AG08395 (cell line): ENCODE measurements at regions not wholly inside any gene's neighbourhood (a gene's known extent, or its start where the extent isn't known, plus 50 kb on each side); places are given as distances from the start of the nearest gene placed in this dataset.

Source experiments
- DNase-seq: peaks from one replicate; pipeline ENCODE4 v3.0.0; 2012; ENCODE audit warnings: mixed read lengths, low spot score

DNA sequence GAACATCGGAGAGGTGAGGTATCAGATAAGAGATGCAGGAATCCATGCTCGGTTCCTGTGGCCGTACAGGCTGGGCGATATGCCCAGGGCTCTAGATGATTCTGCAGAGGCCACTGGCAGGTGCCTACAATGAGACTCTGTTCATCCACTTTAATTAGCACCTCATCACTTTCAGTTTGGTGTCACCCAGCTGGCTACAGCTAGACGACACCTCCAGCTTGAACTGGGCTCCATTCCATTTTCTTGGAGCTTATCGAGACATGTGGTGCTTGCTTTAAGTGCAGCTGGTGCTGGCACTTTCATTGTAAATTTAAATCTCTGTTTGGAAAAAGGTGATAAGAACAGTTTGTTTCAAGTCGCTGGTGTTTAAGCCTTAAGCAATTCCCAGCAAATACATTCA lies 322.5 kb upstream of the ADGRL2 start:
- no peak for DNase-seq

DNA sequence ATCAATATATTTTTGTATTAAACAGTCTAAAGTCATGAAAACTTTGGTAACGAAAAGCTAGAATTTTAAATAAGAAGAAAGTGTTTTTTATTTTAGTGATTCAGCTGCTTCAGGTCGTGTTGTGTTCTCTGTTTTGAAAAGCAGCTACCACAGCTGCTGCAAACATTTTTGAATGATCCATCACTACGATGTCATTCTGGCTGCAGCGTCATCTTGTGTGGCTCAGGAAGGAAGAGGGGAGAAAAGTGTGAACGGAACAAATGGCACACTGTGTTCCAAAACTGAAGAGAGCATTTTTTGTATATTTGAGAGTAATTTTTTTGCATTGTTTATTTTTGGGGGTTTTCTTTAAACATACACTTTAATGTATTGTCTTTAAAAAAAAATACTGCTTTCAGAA lies 323.0 kb upstream of the ADGRL2 start:
- peak; percentile 13 for DNase-seq

DNA sequence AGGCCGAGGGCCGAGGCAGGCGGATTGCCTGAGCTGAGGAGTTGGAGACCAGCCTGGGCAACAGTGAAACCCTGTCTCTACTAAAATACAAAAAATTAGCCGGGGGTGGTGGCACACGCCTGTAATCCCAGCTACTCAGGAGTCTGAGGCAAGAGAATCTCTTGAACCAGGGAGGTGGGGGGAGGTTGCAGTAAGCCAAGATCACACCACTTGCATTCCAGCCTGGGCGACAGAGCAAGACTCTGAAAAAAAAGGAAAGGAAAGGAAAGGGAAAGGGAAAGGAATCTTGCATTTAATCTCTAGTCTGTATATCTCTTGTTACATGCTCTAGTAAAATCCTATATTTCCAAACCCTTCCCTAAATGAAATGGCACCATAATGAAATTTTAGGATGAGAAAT lies 328.3 kb upstream of the ADGRL2 start:
- DNase-seq: no peak

DNA sequence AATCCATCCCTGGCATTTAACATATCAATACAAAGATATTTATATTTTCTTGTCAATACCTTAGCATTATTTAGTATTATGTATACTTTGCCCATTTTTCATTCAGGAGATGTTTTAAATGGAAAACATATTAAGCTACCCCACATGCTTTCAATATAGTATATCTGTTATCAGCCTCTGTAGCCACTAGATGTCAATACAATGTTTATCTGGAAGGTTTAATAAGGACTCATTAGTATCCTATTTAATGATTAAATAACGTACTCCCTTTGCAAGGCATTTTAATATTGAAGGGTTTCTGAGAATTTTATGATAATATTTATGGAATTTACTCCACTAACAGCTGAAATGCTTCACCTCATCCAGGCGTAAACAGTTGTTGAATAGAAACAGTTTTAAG lies 329.5 kb upstream of the ADGRL2 start:
- no peak for DNase-seq

DNA sequence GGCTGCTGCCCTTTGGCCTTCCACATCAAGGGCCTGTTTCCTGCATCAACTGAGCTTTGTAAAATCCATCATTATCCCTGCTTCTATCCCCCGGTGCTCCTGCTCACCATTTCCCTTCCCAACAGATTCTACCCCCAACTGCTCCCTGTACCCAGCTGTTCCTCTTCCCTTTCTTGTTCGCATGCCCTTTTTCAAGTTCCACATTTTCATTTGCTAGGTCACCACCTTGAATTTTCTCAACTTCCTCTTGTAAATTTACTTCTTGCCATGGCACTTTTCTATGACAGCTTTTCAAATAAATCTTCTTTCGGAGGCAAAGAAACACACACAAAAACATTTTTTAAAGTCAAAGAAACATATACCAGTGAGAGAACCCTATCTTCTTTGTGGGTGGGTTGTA lies 330.5 kb upstream of the ADGRL2 start:
- DNase-seq: no peak

DNA sequence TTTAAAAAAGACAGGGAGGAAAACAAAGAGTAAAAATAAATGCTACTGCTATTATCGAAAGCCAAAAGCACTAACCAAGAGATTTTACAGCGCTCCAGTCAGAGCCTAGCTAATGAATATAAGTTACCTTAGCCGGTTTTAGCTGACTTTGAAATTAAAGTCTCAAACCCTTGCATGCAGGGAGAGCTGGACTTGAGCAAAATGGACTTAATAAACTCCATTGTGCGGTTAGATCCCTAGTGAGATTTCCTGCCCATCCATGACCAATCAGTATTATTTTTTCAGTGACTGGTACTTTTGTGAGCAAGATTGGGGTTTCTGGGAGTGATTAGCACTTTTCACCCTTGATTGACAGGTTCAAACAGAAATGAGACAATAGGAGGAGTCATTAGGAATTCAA lies 333.4 kb upstream of the ADGRL2 start:
- no peak for DNase-seq

DNA sequence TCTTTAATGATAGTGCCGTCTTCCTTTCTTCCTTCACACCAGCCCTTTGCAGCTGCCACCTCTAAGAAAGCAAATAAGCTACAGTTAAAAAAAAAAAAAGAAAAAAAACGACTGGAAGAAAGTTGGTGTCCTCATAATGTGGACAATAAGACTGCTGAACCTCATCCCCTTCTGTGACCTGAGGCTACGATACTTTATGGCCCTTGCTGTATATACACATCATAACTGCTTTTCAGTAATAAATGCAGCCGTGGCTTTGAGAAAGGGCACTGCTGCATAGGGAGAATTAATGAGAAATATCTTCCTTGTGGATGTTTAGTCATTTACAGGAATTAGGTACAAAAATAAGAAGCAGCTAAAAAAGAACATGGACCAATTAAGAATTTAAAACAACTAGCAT lies 333.8 kb upstream of the ADGRL2 start:
- DNase-seq: no peak

DNA sequence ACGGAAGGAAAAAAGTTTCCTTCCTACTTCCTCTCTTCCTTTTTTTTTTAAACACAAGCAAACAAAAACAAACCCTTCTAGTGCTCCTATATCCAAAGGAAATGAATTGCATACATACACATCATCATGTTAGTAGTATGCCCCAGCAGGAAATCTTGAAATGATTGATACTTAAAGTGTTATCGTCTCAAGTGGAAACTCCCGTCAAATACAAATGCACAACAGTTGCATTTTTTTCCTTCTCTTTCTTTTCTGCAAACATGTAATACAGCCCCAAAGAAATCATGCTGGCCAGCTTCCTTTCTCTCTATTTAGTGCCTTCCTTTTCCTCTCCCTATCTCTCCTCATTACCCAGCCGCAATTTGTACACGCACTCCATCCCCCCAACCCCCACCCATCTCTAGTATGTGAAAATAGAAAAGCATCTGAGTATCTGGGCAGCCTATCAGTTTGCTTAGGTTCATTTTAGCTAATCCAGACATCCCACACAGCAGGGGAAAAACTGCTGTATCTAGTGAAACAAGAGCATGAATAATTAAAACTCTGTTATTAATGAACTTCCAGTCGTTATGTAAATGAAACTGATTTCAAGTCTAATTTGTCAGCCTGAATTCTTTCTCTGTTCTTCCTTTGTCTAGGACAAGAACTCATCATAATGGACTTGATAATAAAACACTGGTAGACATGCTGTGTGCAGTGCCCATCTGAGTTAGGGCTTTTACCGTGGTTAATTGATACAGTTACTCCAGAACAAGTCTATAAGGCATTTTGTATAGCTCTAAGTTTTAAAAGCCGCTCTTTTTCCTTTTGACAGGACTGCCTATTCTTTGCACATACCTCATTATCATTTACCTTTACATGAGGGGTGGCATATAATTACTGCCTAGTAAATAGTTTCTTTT lies 336.5 kb upstream of the ADGRL2 start:
- DNase-seq: no peak

DNA sequence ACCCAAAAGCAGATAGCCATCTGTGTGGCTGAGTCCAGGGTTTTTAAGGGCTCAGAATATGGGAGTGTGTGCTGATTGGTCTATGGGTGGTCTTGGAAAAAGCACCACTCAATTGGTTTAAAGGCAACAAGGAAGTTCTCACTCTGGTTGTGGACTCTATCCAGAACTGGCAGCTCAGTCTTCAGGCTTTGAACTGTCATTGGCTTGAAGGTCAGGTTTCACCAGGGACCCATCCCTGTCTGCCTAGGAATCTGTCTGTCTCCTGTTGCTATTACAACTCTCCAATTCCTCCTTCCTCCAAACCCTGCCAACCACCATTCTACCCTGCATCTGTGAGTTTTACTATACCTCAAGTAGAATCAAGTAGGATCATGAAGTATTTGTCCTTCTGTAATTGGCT lies 341.7 kb upstream of the ADGRL2 start:
- DNase-seq: no peak

DNA sequence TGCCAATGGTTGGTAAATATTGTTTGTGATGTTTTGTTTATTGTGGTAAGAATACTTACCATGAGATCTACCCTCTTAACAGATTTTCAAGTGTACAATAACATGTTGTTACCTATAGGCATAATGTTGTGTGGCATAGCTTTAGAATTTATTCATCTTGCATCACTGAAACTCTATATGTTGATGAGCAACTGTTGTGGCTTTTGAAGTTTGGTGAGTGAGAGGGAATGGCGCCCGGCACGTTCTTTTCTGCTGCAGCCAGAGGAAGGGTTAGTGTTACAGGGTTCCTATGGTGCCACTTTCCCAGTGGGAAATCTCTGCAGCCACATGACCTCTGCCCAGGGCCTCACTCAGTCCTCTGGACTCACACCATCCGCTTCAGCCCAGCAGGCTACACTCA lies 342.5 kb upstream of the ADGRL2 start:
- DNase-seq: no peak

DNA sequence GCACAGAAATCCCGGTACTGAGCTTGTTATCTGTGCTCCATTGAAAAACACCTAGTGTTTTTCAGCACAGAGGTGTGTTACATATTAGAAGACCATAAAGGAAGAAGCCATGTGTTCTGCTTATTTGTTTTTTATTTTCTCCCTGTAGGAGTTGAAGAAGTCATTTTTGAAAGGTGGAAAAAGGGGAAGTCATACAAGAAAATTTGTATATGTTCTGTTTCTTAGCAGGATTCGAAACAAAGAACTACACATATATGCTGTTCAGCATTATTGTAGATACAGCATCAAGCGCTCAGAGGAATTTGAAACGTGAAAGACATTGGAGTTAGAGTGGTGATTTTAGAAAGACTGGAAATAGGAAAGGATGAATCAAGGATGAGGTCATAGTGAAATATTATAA lies 345.3 kb upstream of the ADGRL2 start:
- DNase-seq: no peak

DNA sequence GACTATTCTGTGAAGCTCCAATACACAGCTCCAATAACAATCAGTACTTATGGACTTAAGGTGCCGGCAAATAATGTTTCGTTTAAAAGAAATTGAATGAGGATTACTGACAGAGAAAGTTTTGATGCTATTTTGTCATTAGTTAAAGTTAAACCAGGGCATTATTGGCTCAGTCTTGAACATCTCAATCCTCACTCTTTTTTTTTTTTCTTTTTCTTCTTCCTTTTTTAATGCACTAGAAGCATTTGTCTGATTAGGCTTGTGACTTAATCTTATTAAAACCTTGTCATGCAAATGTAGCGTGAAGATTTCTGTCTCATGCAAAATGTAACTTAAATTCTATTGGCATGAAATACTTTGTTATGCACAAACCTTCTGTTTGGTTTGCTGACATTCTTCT lies 346.8 kb upstream of the ADGRL2 start:
- no peak for DNase-seq

DNA sequence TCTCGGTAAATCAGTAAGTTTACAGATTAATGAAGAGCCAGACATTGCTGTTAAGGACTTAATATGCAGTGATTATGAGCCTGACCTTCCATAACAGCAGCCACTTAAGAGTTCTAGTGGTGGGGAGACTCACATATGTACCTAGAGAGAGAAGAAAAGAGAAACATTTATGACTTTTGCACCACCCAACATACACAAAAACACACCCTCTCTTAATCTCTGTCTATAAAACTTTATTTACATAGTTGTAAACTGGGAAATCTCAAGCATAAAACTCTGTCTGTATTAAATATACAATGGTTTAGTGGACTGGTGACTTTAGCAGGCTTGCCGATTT lies 347.4 kb upstream of the ADGRL2 start:
- DNase-seq: no peak

DNA sequence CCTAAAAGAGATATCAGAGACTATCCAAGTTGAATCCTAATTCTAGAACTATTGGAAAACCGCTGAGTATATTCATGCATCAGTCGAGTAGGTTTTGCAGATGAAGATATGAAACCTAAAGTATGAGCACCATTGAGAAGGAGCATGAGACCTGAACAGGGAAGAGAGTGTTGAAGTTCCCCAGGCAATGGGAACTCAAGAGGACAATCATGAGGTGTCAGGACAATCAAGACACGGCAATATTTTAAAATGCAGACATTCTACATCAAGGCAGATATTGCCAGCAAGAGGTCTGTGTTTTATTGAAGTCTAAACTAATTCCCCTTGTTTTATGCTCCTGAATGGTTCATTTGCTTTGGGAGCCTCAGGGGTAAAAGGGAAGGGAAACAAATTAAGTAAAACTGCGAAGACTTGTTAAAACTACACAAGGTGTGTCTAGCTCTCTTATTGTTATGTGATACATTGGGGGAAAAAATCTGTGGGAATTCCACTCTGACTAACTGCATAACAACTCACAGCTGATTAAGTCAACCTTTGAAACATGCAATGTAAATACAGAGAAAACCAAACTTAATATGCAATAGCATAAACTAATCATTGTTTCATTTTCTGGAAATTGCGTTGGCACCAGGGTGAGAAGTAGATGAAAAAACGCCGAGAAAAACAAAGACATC lies 347.9 kb upstream of the ADGRL2 start:
- DNase-seq: no peak

DNA sequence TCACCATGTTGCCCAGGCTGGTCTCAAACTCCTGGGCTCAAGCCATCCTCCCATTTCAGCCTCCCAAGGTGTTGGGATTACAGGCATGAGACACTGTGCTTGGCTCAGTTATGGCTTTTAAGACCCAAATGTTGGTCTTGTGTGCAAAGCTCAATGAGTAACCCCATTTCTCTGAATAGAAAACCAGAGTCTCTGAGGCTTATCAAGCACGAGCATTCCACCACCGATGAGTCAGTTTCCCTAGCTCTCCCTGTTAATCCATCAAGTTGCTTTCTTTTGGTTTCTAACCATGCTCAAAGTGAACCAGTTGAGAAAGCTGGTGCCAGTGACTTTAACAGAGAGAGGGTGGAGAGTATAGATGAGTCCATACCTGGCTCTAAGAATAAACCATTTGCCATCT lies 350.9 kb upstream of the ADGRL2 start:
- no peak for DNase-seq

DNA sequence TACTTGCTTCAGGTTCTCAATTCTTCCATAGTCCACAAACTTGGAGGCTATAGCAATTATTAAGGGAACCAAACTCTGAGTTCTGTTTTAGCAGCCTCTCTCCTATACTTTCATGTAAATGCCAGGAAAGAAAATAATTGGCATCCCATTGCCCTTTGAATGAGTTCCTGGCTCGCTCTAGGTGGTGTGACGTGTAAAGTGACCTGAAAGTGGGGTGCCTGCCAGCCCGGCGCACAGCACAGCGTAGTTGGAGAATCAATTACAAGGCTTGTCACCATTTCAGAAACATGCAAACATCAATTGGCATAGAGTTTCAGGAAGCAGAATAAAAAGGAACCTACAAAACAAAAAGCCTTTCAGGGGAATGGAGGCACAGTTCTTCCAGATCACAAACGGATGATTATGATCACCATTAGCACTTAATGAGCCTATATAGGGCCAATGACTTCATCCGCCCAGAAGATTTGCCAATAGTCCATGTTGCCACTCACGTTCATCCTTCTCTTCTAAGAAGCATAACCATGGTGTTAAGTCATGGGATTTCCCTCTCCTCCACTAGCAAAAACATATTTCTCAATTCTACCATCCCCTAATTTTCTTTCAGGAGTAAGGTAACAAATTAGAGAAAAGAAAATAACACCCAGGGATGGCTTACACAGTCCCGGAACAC lies 354.6 kb upstream of the ADGRL2 start:
- no peak for DNase-seq

DNA sequence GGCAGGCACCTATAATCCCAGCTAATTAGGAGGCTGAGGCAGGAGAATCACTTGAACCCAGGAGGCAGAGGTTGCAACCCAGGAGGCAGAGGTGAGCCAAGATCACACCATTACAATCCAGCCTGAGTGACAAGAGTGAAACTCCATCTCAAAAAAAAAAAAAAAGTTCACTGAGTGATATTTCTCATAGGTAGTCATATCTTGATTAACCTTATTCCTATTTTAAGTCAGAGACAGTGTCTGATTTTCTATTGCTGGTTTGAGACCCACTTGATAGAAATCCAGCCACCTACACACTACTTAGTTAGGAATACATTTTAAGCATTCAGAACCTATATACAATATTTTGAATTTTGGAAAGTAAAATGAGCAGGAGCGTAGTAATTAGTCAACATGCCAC lies 357.4 kb upstream of the ADGRL2 start:
- no peak for DNase-seq

DNA sequence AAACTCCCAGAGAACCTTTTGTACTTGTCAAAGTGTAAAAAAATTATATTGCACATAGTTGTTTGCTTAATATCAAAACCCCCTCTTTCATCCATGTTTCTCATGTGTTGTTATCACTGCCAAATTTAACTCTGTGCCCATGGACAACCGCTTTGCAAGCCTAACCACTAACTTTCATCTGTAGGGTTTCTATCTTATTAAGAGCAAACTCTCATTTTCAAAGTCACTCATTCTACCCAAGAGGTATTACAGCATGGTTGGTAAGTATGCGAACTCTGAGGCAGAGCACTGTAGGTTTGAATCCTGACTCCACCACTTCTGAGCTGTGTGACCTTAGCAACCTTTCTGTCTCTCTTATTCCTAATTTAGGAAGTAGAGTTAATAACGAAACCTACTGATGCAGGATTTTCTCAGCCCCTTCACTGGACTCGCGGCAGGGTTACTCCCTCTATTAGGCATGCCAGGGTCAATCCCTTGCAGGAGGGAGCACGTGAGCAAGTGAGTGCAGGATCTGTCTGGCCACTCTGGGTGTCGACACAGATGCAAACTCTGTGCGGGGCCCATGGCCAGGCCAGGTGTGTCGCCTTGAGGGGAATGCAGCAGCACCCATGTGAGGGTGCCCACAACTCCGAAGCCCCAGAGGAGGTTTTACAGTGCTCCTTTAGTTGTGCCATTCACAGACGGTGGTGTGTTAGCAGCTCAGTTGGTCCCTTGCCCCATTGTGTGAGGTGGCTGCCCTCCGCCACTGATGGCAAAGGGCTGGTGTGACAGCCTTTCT lies 361.5 kb upstream of the ADGRL2 start:
- DNase-seq: no peak

DNA sequence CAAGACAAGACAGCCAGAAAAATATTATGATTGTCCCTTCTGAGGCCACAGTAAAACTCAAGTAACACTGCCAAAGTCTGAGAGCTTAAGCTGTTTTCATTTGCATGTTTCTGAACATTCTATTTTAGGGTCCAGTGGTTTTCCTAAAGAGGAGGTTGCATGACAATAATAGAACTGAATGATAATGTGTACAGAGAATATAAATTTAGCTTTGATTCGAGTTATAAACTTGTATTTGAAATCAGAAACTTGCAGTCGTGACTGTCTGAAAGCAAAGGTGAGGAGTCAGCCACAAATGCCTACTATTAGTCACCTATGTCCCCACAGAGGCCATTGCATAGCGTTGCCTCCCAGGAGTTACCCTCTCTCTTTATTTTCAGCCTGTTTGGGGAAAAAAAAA lies 363.1 kb upstream of the ADGRL2 start:
- DNase-seq: no peak

DNA sequence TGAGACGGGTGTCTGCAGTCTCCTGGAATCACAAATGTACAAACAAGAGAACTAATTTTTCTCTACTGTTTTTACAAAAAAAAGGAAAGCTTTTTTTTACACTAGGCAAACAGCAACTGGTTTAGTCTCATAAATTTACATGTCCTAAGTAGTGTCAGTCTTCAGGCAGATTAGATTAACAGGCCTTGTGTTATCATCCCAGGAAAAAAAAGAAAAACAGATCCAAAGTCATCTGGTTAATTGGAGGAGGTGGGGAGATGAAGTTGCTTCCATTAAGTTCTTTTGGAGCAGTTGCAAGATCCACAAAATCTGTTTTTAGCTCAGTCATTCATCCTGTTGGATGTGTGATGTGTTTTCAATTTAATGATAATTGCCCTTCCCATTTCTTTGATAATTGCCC lies 363.5 kb upstream of the ADGRL2 start:
- no peak for DNase-seq

DNA sequence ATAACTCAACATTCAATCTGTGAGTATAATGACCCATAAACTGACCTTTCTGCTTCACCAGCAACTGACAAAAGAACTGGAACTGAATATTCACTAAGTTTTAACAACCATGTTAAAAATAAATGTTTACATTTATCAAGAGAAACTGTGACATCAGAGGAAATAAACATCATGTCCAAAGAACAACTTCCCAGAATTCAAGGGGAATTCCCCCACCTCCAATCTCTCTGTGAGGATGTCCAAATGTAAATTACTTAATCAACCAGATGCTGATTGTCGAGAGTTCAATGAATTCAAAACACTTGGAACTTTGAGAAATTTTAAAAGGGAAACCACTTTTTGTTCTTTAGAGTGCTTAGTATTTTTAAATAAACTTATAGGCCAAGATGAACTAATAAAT lies 365.6 kb upstream of the ADGRL2 start:
- no peak for DNase-seq

DNA sequence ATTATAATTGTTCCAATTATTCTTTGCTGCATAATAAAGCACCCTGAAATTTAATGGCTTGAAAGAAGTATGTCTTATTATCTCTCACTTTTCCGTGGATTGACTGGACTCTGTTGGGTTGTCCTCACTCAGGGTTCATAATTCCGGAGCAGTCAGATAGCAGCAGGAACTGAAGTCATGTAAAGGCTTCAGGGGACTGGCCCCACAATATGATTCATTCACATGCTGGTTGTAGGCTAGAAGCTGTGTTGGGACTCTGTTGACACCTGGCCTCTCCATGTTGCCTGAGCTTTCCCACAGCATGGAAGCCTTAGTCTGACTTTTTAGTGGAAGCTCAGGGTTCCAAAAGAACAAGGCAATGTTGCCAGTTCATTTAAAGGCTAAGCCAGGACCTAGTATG lies 367.1 kb upstream of the ADGRL2 start:
- DNase-seq: no peak
